ENCODE measurements at regions not wholly inside any gene's neighbourhood (a gene's known extent, or its start where the extent isn't known, plus 50 kb on each side); places are given as distances from the start of the nearest gene placed in this dataset.
"Not testable (repeated sequence)": the region's sequence is repeated elsewhere in the genome, so short reads cannot be mapped to it uniquely, and the experiment has no call there.

DNA sequence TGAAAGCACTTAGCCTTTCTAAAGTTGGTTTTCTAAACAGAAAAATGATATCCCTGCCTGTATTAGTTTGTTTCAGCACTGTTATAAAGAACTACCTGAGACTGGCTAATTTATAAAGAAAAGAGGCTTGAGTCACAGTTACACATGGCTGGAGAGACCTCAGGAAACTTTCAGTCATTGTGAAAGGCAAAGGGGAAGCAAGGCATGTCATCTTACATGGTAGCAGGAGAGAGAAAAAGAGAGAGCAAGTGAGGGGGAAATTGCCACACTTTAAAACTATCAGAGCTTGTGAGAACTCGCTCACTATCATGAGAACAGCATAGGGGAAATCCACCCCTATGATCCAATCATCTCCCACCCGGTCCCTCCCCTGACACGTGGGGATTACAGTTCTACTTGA is 64.9 kb downstream of the FAM170A start:
- DNase-seq (ENCODE audit: low spot score) = no peak
- TF ChIP-seq, protein P1, sequence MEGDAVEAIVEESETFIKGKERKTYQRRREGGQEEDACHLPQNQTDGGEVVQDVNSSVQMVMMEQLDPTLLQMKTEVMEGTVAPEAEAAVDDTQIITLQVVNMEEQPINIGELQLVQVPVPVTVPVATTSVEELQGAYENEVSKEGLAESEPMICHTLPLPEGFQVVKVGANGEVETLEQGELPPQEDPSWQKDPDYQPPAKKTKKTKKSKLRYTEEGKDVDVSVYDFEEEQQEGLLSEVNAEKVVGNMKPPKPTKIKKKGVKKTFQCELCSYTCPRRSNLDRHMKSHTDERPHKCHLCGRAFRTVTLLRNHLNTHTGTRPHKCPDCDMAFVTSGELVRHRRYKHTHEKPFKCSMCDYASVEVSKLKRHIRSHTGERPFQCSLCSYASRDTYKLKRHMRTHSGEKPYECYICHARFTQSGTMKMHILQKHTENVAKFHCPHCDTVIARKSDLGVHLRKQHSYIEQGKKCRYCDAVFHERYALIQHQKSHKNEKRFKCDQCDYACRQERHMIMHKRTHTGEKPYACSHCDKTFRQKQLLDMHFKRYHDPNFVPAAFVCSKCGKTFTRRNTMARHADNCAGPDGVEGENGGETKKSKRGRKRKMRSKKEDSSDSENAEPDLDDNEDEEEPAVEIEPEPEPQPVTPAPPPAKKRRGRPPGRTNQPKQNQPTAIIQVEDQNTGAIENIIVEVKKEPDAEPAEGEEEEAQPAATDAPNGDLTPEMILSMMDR (IDR thresholded peaks at IDR 0.05; ENCODE audit: extremely low read depth, missing control alignments) = no peak

DNA sequence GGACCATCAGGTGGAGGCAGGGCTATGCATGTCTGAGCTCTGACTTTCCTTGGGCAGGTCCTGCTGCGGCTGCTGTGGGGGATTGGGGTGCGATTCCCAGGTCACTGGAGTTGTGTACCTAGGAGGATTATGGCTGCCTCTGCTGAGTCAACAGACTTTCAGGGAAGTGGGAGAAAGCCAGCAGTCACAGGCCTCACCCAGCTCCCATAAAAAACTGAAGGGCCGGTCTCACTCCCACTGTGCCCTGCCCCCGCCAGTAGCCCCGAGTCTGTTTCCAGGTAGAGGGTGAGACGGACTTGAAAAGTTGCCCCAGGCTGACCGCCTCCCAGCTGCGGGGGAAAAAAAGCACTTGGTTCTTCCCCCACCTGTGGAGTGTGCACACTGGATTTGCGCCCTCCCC is 76.7 kb downstream of the FAM170A start:
- no peak for DNase-seq (ENCODE audit: low spot score)
- TF ChIP-seq, protein P1 (IDR thresholded peaks at IDR 0.05; ENCODE audit: extremely low read depth, missing control alignments) = no peak

DNA sequence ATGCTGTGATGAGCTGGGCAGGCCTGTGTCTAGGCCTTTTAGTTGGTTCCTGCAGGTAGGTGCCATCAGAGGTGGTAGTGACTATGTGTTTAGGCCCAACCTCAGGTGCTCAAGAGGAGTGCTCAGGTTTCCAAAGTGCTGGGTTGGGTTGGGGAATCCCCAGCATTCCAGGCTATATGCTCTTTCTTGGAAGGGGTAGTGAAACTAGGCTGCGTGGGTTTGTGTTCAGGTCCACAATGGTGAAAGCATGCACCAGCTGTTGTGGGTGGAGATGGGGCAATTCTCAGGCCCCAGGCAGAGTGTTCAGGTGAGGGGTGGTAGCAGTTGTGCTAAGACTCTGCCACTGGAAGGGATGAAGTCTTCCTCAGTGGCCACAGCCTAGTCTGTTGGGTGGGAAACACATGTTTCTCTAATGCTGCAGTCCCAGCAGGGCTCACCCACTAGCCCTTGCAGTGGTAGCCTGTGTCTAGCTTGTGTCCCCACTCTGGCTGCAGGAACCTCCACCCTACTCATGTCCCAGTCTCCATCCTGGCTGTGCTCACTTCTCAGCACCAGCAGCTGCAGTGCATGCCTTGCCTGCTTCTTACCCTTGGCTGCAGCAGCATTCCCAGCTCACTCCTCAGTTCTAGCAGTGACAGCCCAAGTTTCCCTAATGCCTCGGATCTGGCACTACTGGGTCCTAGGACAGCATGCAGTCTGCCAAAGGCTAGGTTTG is 78.9 kb downstream of the FAM170A start:
- DNase-seq (ENCODE audit: low spot score) = no peak
- TF ChIP-seq, protein P1 (IDR thresholded peaks at IDR 0.05; ENCODE audit: extremely low read depth, missing control alignments) = no peak

DNA sequence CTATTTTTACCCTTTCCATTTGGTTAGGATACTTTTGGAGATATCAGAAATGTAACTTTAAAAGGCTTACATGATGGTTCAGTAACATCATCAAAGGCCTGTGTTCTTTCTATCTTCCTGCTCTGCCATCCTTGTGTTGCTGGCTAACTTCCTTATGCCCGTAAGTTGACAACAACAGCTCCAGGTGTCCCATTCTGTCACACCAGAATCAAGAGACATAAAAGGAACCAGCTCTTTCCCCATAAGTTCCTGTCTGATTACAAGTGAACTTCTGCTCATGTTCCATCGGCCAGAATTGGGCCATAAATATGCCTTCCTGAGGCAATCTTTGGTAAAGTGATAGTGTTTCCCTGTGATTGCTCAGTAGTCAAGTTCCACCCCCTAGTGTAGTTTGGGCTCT is 92.4 kb downstream of the FAM170A start:
- no peak for DNase-seq (ENCODE audit: low spot score)
- TF ChIP-seq, protein P1 (IDR thresholded peaks at IDR 0.05; ENCODE audit: extremely low read depth, missing control alignments) = no peak

DNA sequence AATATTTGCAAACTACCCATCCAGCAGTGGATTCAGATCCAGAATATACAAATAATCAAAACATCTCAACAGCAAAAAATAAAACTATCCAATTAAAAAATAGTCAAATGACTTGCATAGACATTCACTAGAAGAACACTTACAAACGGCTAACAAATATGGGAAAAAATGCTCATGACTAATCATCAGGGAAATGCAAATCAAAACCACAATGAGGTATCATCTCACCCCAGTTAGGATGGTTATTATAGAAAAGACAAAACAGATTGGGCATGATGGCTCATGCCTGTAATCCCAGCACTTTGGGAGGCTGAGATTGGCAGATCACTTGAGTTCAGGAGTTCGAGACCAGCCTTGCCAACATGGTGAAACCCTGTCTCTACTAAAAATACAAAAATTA is 95.9 kb downstream of the FAM170A start:
- not testable (repeated sequence) for DNase-seq (ENCODE audit: low spot score)

DNA sequence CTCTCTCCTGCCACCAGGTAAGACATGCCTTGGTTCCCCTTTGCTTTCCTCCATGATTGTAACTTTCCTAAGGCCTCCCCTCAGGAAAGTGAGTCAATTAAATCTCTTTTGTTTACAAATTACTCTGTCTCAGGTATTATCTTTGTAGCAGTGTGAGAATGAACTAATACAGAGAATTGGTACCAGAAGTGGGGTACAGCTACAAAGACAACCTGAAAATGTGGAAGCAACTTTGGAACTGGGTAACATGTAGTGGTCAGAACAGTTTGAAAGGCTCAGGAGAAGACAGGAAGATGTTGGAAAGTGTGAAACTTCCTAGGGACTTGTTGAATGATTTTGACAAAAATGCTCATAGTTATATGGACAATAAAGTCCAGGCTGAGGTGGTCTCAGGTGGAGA is 97.2 kb downstream of the FAM170A start:
- no peak for DNase-seq (ENCODE audit: low spot score)
- TF ChIP-seq, protein P1 (IDR thresholded peaks at IDR 0.05; ENCODE audit: extremely low read depth, missing control alignments) = no peak

DNA sequence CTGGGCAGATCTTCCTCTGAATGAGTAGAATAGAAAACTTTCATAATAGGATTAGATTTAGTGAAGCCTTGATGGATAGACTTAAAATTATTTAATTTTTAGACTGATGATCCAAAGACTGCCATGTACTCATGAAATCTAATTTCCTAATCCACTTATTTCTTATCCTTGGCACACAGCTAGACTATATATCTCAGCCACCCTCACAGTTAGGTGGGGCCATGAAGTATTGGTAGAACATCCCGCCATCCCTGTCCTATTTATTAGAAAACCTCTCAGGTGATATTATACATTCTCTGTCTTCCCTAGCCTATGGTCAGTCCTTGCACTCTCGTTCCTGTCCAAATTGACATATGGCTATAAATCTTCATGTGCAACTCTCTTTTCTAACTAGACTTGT is 110.9 kb downstream of the FAM170A start:
- no peak for DNase-seq (ENCODE audit: low spot score)
- TF ChIP-seq, protein P1 (IDR thresholded peaks at IDR 0.05; ENCODE audit: extremely low read depth, missing control alignments) = no peak

DNA sequence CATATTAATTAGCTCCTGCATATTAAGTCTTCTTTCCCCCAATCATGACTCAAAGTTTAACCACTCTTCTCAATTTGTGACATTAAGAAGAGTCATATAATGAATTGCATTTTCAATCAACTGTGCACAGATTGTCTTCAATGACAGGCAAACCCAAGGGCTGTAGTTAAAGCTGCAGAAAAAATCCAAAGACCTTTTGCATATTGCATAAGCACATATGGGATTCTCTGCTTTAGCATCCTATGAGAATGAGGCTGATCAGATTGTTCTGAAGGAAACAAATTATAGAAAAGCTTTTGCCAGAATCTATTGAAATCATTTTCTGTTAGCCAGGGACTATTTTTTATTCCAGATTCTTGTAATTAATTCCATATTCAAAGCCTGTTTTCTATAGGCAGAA is 112.3 kb downstream of the FAM170A start:
- TF ChIP-seq, protein P1 (IDR thresholded peaks at IDR 0.05; ENCODE audit: extremely low read depth, missing control alignments) = no peak
- no peak for DNase-seq (ENCODE audit: low spot score)

Measured in GM20000 (cell line).